Cerebellar nuclear complex (tissue), 1 donor: ENCODE measurements at regions not wholly inside any gene's neighbourhood (a gene's known extent, or its start where the extent isn't known, plus 50 kb on each side); places are given as distances from the start of the nearest gene placed in this dataset.

Source experiments
- DNase-seq, 2 experiments: peaks; one replicate each; lab custom pipeline; 2025; lab: John Stamatoyannopoulos, UW

GRCh38 chr11:115897707-115898106, 393.5 kb upstream of the CADM1 start:
- no peak for DNase-seq

- no peak for DNase-seq
Measured at GRCh38 chr11:115896084-115896483, 391.9 kb upstream of the CADM1 start.

- no peak for DNase-seq
Measured at GRCh38 chr11:115895594-115895993, 391.4 kb upstream of the CADM1 start.

- DNase-seq, result no peak
Measured at GRCh38 chr11:115894176-115894575, 390.0 kb upstream of the CADM1 start.

GRCh38 chr11:115893461-115894099, 389.4 kb upstream of the CADM1 start:
- no peak for DNase-seq

GRCh38 chr11:115892016-115892415, 387.8 kb upstream of the CADM1 start:
- no peak for DNase-seq

GRCh38 chr11:115891581-115891980, 387.4 kb upstream of the CADM1 start:
- DNase-seq, result no peak

- DNase-seq, result no peak
Measured at GRCh38 chr11:115890500-115890899, 386.3 kb upstream of the CADM1 start.

- DNase-seq, result no peak
Measured at GRCh38 chr11:115889712-115890111, 385.5 kb upstream of the CADM1 start.

- no peak for DNase-seq
Measured at GRCh38 chr11:115887727-115888126, 383.5 kb upstream of the CADM1 start.

GRCh38 chr11:115887316-115887715, 383.1 kb upstream of the CADM1 start:
- no peak for DNase-seq

- no peak for DNase-seq
Measured at GRCh38 chr11:115886422-115886733, 382.2 kb upstream of the CADM1 start.

GRCh38 chr11:115885535-115886421, 381.6 kb upstream of the CADM1 start:
- DNase-seq, result no peak

- DNase-seq, result no peak
Measured at GRCh38 chr11:115884800-115885534, 380.8 kb upstream of the CADM1 start.

- DNase-seq, result no peak
Measured at GRCh38 chr11:115874843-115875242, 370.6 kb upstream of the CADM1 start.

GRCh38 chr11:115873813-115874212, 369.6 kb upstream of the CADM1 start:
- no peak for DNase-seq

GRCh38 chr11:115872416-115872815, 368.2 kb upstream of the CADM1 start:
- no peak for DNase-seq

- DNase-seq, result no peak
Measured at GRCh38 chr11:115871161-115871760, 367.0 kb upstream of the CADM1 start.

- DNase-seq, result no peak
Measured at GRCh38 chr11:115869780-115870431, 365.7 kb upstream of the CADM1 start.

GRCh38 chr11:115869131-115869530, 364.9 kb upstream of the CADM1 start:
- no peak for DNase-seq

- DNase-seq, result no peak
Measured at GRCh38 chr11:115860246-115860645, 356.0 kb upstream of the CADM1 start.

- DNase-seq, result no peak
Measured at GRCh38 chr11:115848611-115849010, 344.4 kb upstream of the CADM1 start.
